NCI-H2171 (cell line): ENCODE measurements at regions not wholly inside any gene's neighbourhood (a gene's known extent, or its start where the extent isn't known, plus 50 kb on each side); places are given as distances from the start of the nearest gene placed in this dataset.

Source experiments
- DNase-seq: peaks from one replicate; lab custom pipeline; 2025; lab: John Stamatoyannopoulos, UW

- no peak for DNase-seq
Measured at GRCh38 chr1:5812295-5812694, 179.9 kb downstream of the NPHP4 start.

GRCh38 chr1:5811419-5811818 is 180.8 kb downstream of the NPHP4 start:
- DNase-seq: no peak

- DNase-seq: no peak
Measured at GRCh38 chr1:5810553-5811270, 181.5 kb downstream of the NPHP4 start.

- DNase-seq: no peak
Measured at GRCh38 chr1:5810131-5810530, 182.1 kb downstream of the NPHP4 start.

GRCh38 chr1:5809207-5809788 is 182.9 kb downstream of the NPHP4 start:
- no peak for DNase-seq

GRCh38 chr1:5803851-5804250 is 188.4 kb downstream of the NPHP4 start:
- DNase-seq: no peak

- no peak for DNase-seq
Measured at GRCh38 chr1:5802606-5803005, 189.6 kb downstream of the NPHP4 start.

- no peak for DNase-seq
Measured at GRCh38 chr1:5798904-5799303, 193.3 kb downstream of the NPHP4 start.

- DNase-seq: no peak
Measured at GRCh38 chr1:5798151-5798730, 194.0 kb downstream of the NPHP4 start.

- DNase-seq: no peak
Measured at GRCh38 chr1:5796028-5796427, 196.2 kb downstream of the NPHP4 start.

GRCh38 chr1:5794279-5794678 is 197.9 kb downstream of the NPHP4 start:
- DNase-seq: no peak

- no peak for DNase-seq
Measured at GRCh38 chr1:5793516-5793915, 198.7 kb downstream of the NPHP4 start.

- DNase-seq: no peak
Measured at GRCh38 chr1:5781079-5781478, 211.1 kb downstream of the NPHP4 start.

GRCh38 chr1:5780324-5780716 is 211.9 kb downstream of the NPHP4 start:
- DNase-seq: no peak

- no peak for DNase-seq
Measured at GRCh38 chr1:5779608-5780323, 212.5 kb downstream of the NPHP4 start.

GRCh38 chr1:5776035-5776550 is 216.1 kb downstream of the NPHP4 start:
- no peak for DNase-seq

- DNase-seq: no peak
Measured at GRCh38 chr1:5774019-5774418, 218.2 kb downstream of the NPHP4 start.

- DNase-seq: no peak
Measured at GRCh38 chr1:5771788-5772187, 220.4 kb downstream of the NPHP4 start.

GRCh38 chr1:5770981-5771765 is 221.1 kb downstream of the NPHP4 start:
- DNase-seq: peak; percentile 91

GRCh38 chr1:5769760-5770159 is 222.5 kb downstream of the NPHP4 start:
- DNase-seq: no peak

- no peak for DNase-seq
Measured at GRCh38 chr1:5769146-5769545, 223.1 kb downstream of the NPHP4 start.

GRCh38 chr1:5768014-5768413 is 224.2 kb downstream of the NPHP4 start:
- no peak for DNase-seq
